D721Med (cell line): ENCODE measurements at regions not wholly inside any gene's neighbourhood (a gene's known extent, or its start where the extent isn't known, plus 50 kb on each side); places are given as distances from the start of the nearest gene placed in this dataset.

Experiments
- DNase-seq: peaks from one replicate; pipeline ENCODE4 v3.0.0; 2011; ENCODE audit warnings: low spot score; ENCODE audit not compliant: insufficient read length
- FAIRE-seq: peaks from 2 replicates; lab custom pipeline; 2011; peaks lifted over from hg19 to GRCh38; lab: Jason Lieb, UNC
- CTCF ChIP-seq: IDR thresholded peaks from 2 replicates; pipeline ENCODE4 v1.5.1; 2012; ENCODE audit warnings: mild to moderate bottlenecking, control low read depth; ENCODE audit not compliant: insufficient read depth; ENCODE audit errors: missing control alignments

- DNase-seq (no peak), FAIRE-seq (peak; percentile 80)
- no peak for TF ChIP-seq CTCF
These were observed 91.2 kb upstream of the KCTD3 start for GRCh38 chr1:215475796-215476481.

- no peak for TF ChIP-seq CTCF
- no peak for FAIRE-seq
- no peak for DNase-seq
These were observed 90.6 kb upstream of the KCTD3 start for GRCh38 chr1:215476541-215476940.

GRCh38 chr1:215477632-215478031 lies 89.5 kb upstream of the KCTD3 start:
- no peak for DNase-seq
- TF ChIP-seq CTCF: no peak
- FAIRE-seq: no peak

GRCh38 chr1:215479567-215479966 lies 87.5 kb upstream of the KCTD3 start:
- peak; percentile 85 for FAIRE-seq
- TF ChIP-seq CTCF: no peak
- no peak for DNase-seq

GRCh38 chr1:215482079-215482478 lies 85.0 kb upstream of the KCTD3 start:
- TF ChIP-seq CTCF: no peak
- no peak for DNase-seq
- peak; percentile 90 for FAIRE-seq

- DNase-seq (no peak), FAIRE-seq (peak; percentile 86)
- TF ChIP-seq CTCF: no peak
These were observed 82.7 kb upstream of the KCTD3 start for GRCh38 chr1:215484171-215484939.

- no peak for DNase-seq
- FAIRE-seq: peak; percentile 73
- TF ChIP-seq CTCF: no peak
These were observed 79.6 kb upstream of the KCTD3 start for GRCh38 chr1:215487466-215487865.
